ENCODE measurements at regions not wholly inside any gene's neighbourhood (a gene's known extent, or its start where the extent isn't known, plus 50 kb on each side); places are given as distances from the start of the nearest gene placed in this dataset.

GRCh38 chr15:31525988-31526665 lies 199.5 kb downstream of the KLF13 start:
- TF ChIP-seq POLR2AphosphoS5 (IDR thresholded peaks at IDR 0.05) (no peak), POLR2A (IDR thresholded peaks at IDR 0.05) (no peak)

Data from prostate gland (tissue), 1 donor.